ENCODE measurements at regions not wholly inside any gene's neighbourhood (a gene's known extent, or its start where the extent isn't known, plus 50 kb on each side); places are given as distances from the start of the nearest gene placed in this dataset.

DNA sequence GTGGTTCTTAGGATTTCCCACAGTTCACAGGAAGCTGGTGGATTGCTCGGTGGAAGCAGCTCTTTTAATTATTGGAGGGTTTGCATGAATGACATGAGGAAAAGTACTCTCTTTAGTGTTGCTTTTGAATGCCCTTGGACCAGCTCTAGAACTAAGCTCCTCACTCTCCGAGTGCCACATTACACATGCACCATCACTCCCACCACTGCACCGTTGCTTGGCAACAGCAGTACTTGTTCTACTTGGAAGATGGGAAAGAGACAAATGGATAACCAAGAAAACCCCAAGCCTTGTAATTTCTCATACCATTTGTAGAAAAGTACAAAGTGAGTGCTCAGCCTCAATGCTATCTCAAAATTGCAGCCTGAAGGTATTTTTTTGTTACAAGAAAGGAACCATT is 620.2 kb upstream of the BOD1L1 start:
- TF ChIP-seq, protein P1, sequence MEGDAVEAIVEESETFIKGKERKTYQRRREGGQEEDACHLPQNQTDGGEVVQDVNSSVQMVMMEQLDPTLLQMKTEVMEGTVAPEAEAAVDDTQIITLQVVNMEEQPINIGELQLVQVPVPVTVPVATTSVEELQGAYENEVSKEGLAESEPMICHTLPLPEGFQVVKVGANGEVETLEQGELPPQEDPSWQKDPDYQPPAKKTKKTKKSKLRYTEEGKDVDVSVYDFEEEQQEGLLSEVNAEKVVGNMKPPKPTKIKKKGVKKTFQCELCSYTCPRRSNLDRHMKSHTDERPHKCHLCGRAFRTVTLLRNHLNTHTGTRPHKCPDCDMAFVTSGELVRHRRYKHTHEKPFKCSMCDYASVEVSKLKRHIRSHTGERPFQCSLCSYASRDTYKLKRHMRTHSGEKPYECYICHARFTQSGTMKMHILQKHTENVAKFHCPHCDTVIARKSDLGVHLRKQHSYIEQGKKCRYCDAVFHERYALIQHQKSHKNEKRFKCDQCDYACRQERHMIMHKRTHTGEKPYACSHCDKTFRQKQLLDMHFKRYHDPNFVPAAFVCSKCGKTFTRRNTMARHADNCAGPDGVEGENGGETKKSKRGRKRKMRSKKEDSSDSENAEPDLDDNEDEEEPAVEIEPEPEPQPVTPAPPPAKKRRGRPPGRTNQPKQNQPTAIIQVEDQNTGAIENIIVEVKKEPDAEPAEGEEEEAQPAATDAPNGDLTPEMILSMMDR (IDR thresholded peaks at IDR 0.05), result no peak
- no peak for TF ChIP-seq POLR2A (IDR thresholded peaks at IDR 0.05)

Data from adrenal gland (tissue), 5 donors.